HK-2 (cell line): ENCODE measurements at regions not wholly inside any gene's neighbourhood (a gene's known extent, or its start where the extent isn't known, plus 50 kb on each side); places are given as distances from the start of the nearest gene placed in this dataset.

Source experiments
- DNase-seq: peaks from one replicate; pipeline ENCODE4 v3.0.0-alpha.2; 2018; ENCODE audit not compliant: unreplicated experiment

DNA sequence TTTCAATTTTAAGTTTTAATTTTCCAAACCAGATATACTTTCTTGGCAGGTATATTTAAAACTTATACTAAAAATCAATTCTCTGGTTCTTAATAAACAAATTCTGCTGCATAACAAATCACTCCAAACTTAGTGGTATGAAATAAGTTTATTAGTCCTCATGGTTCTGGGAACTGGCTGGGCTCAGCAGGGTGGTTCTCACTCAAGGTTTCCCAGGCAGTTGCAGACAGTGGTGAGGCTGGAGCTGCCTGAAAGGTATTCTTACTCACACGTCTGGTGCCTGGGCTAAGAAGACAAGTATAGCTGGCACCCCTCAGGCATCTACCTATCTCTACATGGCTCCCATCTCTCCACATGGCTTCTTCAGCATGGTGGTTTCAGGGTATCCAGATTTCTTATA is 308.2 kb upstream of the CCDC196 start:
- DNase-seq, result no peak

DNA sequence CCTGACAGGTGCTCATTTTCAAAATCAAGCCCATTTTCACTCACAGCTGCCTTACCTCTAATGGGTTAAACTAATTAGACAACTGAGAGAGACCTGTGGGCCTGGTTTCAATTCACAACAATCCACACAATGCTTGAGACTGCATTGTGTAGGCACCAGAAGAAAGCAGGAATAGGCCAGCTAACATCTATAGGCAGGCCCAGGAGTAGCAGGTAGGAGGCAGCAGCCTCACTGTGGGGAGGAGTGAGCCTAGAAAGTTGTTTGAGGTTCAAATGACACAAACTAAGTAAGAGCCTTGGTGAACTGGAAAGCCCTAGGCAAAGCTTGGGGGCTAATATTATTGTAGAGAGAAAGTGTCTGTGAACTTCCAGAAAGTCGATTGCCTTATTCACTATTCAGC is 289.5 kb upstream of the CCDC196 start:
- no peak for DNase-seq

DNA sequence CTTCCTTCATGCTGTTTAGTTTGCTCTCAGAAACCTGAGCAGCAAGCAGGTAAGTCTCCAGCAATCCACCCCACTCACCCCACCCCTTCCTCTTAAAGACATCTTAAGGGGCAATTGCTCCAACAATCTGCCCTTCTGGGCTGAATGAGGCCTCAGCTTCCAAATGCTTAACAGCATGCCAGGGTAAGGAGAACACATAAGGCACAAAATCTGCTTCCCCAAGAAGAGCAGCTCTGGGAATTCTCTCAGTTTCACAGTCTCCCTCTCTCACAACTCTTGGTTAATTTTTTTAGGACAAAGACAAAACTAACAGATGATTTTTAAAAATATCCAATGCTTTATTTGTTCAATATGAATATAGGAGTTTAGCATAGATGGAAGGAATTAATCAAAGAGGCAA is 288.9 kb upstream of the CCDC196 start:
- no peak for DNase-seq

DNA sequence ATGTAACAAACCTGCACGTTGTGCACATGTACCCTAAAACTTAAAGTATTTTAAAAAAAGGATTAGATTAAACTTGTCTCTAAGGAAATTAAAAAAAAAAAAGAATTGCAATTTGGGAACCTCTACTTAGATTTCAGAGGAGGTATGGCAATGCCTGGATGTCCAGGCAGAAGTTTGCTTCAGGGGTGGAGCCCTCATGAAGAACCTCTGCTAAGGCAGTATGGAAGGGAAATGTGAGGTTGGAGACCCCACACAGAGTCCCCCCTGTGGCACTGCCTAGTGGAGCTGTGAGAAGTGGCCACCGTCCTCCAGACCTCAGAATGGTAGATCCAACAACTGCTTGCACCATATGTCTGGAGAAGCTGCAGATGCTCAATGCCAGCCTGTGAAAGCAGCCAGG is 279.6 kb upstream of the CCDC196 start:
- no peak for DNase-seq

DNA sequence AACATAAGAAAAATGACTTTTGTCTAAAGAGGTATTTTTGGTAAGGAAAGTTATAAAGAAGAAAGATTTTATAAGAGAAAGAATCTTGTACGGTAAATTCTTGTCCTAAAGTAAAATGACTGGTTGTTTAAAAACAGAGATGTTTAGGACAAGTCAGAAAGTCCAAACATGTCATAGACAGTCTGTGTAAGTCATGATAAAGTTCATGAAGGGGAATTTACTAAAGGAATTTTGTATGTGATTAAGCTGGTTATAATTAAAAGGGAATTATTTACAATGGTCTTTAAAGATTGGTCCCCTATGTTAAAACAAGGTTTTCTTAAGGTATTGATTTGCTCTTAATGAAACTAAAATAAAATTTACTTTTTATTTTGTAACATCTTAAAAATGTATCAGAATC is 269.4 kb upstream of the CCDC196 start:
- DNase-seq, result no peak

DNA sequence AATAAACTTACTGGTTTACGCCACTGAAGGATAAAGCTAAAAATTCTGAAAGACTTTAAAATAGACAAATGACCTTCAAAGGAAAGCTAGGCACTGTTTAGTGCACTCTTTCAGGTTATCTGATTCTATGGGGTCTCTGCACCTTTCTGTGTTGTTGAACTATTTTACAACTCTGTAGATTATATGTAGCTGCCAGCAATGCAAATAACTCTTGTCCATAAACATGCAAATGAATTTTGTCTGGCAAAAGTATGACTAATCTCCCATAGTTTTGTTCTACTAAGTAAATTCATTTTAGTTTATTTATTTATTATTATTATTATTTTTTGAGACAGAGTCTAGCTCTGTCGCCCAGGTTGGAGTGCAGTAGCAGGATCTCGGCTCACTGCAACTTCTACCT is 266.3 kb upstream of the CCDC196 start:
- DNase-seq, result no peak

DNA sequence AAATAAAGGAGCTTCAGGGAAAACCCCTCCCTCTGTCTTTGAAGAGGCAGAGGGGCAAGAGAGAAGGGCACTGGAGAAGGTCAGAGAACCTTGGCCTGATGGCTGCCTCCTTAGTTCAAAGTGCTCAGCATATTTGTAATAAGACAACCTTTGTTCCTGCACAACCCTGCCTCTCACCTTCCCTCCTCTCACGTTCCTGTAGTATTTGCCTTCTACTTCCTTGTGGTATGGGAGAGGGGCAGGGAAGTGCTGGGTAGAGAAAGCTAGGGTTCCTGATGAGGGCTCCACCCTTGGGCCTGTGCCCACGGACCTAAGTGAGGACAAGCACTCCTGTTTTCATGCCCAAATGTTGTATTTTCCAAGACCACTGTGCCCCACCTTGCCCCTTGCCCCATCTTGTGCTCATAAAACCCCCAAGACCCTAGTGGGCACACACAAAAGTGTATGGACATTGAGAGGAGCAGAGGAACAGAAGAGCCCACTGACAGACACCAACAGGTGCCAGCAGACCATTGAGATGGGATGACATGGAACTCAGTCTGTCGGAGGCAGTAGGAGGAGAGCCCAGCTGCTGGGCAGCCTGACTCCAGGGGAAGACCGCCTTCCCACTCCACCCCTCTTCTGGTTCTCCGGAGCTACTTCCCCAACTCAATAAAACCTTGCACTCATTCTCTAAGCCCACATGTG is 261.5 kb upstream of the CCDC196 start:
- no peak for DNase-seq

DNA sequence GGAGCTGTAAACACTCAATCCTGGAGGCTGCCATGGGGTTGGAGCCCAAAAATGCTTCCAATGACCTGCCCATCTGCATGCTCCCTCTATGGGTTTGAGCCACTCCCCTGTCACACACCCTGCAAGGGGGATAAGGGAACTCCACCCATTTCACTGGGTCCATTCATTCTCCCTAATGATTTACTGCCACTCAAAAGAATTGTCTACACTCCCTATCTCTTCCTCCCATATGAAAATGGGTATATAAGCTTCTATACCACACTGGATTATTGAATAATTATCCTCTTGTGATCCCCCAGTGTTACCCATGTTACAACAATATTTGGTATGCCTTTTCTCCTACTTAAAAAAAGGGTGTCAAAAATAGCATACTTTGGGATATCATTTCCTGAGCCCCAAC is 260.8 kb upstream of the CCDC196 start:
- no peak for DNase-seq

DNA sequence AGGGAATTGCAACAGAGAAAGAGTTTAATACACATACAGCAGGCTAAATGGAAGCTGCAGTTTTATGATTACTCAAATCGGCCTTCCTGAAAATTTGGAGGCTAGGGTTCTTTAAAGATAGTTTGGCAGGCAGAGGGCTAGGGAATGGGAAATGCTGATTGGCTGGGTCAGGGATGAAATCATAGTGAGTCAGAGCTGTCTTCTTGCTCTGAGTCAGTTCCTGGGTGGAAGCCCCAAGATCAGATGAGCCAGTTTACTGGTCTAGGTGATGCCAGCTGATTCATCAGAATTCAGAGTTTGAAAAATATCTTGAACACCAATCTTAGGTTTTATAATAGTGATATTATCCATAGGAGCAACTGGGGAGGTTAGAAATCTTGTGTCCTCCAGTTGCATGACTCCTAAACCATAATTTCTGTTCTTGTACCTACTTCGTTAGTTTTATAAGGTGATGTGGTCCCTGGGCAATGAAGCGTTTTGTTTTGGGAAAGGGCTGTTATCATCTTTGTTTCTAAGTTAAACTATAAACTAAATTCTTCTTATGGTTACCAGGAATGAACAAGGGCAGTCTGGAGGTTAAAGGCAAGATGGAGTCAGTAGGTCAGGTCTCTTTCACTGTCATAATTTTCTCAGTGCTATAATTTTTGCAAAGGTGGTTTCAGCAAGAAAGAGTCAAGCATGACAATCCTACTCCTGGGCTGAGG is 257.8 kb upstream of the CCDC196 start:
- DNase-seq, result peak; percentile 39

DNA sequence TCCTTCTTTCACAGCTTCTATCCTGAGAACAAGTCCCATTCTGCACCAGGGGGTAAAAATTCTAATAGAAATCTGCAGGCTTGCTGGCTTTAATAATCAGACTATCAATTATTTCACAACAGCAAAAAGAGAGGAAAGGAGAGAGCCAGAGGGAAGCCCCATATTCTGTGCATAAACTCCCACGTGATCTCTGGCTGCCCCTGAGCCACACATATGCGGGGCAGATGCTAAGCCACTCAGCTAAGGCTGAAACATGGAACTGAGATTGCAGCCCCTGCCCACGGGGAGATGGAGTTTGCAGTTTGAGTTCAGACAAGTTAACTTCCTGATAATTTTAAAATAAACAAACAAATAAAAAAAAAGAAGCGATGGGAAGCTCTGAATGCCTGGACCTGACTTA is 254.4 kb upstream of the CCDC196 start:
- DNase-seq, result no peak

DNA sequence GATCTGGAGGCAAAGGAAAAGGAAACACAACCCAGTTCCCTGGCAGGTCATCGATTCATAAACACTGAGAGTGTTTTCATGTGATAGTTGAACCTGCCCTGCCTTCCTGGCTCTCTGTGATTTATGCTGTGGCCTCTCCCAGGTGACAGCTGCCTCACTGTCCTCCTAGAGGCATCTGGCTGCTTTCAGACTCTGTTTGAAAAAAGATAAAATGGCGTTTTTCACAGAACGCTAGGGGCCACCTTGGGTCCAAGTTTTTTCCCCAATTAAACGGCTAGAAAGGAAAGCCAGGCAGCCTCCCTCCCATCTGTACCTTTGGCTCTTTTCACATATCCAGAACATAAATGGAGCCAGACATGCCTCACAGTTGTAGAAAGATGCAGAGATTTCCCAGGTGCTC is 252.6 kb upstream of the CCDC196 start:
- no peak for DNase-seq

DNA sequence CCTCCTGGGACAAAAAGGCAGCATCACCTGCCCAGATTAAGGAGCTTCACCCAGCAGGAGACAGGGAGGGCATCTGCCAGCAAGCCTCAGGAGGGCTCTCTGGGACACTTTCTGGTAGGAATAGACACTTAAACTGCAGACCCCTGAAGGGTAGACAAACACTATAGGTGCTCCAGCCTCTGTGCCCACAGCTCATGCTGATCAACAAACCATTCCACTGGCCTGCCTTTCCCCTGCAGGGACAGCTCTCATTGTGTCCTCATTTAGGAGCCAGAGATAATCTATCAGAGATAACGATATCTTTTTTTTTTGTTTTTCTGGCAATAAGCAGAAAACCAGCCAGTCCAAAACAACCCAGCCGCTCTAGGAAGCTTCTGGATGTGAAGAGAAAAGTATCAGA is 251.8 kb upstream of the CCDC196 start:
- DNase-seq, result no peak

DNA sequence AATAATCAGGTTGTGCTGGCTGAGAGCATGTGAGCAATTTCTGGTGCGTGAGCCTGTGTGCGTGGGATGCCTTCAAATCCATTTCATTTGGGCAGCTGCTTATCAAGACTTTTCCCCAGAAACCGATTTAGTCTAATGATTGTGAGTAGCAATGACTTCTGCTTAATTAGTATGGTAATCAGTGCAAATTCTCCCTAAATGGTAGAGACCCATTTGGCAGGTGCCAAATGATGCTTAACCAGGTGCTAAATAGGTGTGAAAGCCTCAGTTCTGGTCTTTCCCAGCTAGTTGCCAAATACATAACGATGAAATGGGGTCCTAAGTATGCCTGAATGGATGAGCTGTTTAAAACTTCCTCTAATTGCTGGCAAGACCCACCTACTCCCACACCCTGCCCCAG is 248.4 kb upstream of the CCDC196 start:
- DNase-seq, result no peak

DNA sequence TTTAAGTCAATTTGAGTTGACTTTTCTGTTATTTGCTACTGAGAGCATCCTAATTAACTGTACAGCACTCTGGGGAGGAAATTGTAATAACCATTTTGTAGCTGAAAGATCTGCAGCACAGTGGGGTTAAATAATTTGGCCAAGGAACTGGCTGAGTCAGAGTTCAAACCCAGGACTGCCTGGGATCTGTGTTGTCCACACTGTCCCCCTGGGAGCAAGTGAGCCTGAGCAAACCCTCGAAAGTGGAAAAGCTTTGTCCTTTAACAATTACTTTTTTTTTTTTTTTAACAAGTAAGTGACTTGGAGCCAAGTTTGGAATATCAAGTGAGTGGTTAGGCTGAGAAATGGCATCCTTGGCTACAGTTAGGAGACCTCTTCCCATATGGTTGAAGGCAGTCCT is 247.2 kb upstream of the CCDC196 start:
- no peak for DNase-seq

DNA sequence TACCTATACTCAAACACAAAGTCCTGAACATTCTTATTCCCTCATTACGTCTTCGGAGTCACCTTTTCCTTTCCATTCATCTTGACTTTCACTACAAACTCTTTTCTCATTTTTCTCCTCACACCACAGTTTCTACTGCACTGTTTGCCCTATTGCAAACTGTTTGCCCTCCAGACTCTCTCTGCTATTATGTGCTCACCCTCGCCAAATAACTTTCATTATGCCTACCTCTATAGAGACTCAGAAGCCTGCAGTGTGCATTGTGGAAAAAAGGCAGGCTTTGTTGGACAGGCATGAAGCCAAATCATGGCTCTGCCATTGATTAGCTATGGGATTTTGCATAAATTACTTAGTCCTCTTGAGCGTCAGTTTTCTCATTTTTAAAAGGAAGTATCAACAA is 246.6 kb upstream of the CCDC196 start:
- DNase-seq, result no peak

DNA sequence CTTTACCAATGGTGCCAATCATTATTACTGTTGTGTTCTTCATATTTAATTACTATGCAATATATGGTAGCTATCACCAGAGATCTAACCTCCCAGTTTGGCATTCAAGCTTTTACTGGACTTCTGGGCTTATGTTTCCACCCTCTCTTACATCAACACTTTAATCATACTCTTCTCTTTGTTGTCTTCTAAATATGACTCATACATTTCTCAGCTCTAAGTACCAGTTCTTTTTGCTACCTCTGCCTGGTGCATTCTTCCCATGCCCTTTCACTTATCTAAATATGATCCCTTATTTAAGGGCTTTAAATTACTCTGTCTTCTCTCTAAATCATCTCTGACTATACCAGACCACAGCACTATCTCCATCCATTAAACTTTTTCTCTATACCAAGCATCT is 246.1 kb upstream of the CCDC196 start:
- DNase-seq, result no peak

DNA sequence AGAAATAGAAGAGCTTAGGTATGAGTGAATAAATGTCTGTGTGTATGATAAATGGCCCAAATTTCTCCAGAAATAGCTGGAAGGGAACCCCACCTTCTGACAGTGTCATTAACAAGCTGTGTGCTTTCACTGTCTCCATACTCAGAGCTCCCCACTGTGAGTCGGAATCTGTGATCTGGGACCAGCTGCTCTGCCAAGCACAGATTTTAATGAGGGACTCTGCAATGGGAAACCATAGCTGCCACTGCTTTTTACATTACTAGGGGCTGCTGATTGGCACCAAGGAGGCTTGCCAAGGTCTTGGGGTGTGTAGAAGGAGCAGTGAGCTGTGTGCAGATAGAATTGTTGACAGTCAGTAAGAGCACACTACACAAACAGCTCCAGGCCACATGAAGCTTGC is 244.2 kb upstream of the CCDC196 start:
- DNase-seq, result no peak

DNA sequence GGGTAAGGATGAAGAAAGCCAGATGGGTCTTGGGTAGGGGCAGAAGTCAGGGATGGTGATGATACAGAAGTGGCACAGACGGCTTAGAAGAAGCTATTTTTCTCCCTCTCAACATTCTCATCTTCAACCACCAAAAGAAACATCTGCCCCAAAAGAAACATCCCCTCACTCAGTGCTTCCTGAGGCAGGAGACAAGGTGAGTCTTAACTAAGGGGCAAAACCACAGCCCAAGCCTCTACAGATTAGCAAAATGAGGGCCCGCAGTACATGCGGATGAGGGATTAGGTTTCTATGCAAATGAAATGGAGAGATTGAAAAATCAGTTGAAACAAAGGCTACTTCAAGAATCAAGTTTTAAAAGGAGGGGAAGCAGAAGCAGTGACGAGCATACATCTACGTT is 241.3 kb upstream of the CCDC196 start:
- DNase-seq, result no peak

DNA sequence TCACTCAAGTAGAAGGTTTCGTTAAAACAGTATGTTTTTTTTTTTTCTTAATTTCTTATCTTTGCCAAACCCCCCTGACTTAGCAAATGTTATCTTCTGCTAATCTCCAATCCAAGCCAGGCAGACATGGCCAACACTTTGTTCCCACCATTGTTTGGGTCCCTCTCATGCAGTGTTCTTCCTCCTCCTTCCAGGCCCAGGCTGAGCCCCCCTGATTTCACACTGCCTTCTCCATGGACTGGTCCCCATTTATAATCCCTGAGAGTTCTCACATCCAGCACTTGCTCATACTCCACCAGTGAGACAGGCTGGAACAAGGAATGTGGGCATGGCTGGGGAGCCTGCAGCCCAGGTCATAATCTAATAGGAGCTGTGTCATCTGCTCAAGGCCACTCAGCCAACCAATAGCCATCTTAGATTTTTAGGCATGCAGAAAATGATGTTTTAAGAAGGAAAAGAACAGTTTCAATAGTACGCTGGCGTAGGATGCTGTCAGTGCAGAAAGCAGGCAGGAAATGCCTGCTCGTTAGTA is 238.4 kb upstream of the CCDC196 start:
- no peak for DNase-seq

DNA sequence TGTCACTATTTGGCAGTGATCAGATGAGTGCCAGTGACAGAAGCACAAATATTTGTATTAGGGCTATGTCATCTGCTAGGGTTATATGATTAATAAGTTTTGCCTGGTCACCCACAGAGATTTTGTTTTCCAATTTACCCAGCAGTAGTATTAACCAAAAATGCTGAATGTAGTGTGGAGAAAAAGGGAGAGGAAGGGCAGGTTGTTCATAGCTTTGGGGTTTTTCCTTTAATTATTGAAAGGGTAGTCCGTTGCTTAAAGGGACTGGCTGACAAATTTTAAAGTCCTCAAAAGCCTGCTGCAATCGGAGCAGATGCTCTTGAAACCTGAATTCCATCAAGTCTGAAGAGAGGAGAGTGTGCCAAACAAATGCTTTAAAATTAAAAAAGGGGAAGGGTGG is 237.9 kb upstream of the CCDC196 start:
- DNase-seq, result no peak

DNA sequence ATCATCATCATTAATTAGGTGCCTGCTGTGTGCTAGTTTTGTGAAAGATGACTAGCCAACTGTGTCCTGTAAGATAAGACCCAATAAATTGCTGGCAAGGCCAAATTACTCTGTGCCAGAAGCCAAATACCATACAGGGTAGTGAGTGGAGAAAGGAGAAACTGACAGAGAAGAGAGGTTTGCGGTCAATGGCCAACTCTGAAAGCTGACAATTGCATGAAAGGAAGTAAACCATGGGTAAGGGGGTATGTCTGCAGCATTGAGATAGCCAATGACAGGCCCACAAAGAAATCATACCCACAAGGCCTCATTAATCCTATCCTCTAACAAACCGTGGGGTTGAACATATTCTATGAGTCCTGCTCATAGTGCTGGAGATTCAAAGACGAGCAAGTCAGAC is 236.6 kb upstream of the CCDC196 start:
- DNase-seq, result no peak

DNA sequence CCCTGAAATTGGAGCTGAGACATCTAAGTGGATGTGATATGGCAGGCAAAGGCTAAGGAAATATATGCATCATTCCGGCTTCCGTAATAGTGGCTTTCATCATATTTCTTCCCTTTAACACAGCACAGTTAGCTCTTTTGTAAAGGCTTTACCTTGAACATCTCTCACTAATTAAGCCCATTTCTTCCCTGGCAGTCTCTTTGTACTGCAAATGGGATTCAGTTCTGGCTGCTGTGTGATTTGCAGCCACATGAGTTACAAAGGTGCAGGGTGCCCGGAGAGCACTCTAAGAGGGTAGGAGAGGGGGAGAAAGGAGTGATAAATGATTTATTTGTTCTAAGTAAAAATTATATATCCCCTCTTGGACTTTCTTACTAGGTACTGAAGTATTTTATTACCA is 232.1 kb upstream of the CCDC196 start:
- DNase-seq, result no peak

DNA sequence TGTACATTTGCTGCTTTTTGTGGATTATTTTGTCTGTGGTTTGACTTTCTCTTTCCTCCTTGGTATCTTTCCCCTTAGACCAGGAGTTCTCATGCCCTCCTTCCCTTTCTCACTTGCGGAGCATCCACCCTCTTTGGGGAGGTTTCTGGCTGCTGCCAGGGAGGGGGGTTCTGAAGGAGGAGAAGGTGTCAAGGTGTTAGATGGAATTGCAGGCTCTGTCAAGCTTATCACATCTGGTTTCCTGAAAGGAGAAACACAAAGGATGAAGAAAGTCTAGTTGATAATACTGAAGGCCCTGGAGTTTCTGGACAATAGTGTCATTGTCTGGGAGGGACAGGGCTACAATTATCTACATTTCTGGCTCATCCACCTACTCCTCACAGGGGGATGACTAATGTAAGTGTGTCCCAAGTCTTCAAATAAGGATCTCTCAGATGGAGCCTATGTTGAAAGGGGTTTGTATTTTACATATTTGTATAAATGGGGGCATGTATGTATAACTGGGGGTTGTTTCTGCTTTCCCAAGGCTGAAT is 217.3 kb upstream of the CCDC196 start:
- no peak for DNase-seq
